Activated CD4-positive, alpha-beta T cell treated with anti-CD3 and anti-CD28 coated beads, Interleukin-2, amount 10 ng/mL, durations not matched to agents 7 days and 5 days (primary cell): ENCODE measurements at regions not wholly inside any gene's neighbourhood (a gene's known extent, or its start where the extent isn't known, plus 50 kb on each side); places are given as distances from the start of the nearest gene placed in this dataset.

Experiments
- CTCF ChIA-PET: fragments of 350-600 bp; sonication (Branson Sonifier 250); formaldehyde crosslinking; loops from one replicate; lab custom pipeline; 2021; ENCODE audit warnings: antibody characterized with exemption; lab: Charles Lee
- POLR2A ChIA-PET: fragments of 350-600 bp; sonication (Branson Sonifier 250); formaldehyde crosslinking; loops from one replicate; lab custom pipeline; 2021; ENCODE audit warnings: antibody characterized with exemption; lab: Charles Lee
- DNase-seq: peaks from one replicate; pipeline ENCODE4 v3.0.0-alpha.2; 2020
- H3K27ac Mint-ChIP-seq: one replicate; pipeline ENCODE4 v1.8.0; 2021; ENCODE audit warnings: mild to moderate bottlenecking, moderate library complexity, mixed read lengths
- H3K27me3 Mint-ChIP-seq: one replicate; pipeline ENCODE4 v1.8.0; 2021; ENCODE audit warnings: mixed read lengths
- H3K36me3 Mint-ChIP-seq: one replicate; pipeline ENCODE4 v1.8.0; 2021; ENCODE audit warnings: low read depth, mixed read lengths
- H3K4me1 Mint-ChIP-seq: one replicate; pipeline ENCODE4 v1.8.0; 2021; ENCODE audit warnings: mixed read lengths
- H3K4me3 Mint-ChIP-seq: one replicate; pipeline ENCODE4 v1.8.0; 2021; ENCODE audit warnings: mild to moderate bottlenecking, moderate library complexity, mixed read lengths
- H3K9me3 Mint-ChIP-seq: one replicate; pipeline ENCODE4 v1.8.0; 2021; ENCODE audit warnings: mixed read lengths

- Mint-ChIP-seq H3K4me1 (no peaks in the 10 kb centered on the region), H3K27me3 (no peaks in the 10 kb centered on the region), H3K27ac (no peak overlapping the region), H3K36me3 (no peaks in the 10 kb centered on the region), H3K9me3 (no peaks in the 10 kb centered on the region), H3K4me3 (no peak overlapping the region)
- POLR2A ChIA-PET, result interaction anchor here (0.7 kb wide), 1 partner anchor 1343 kb away, joined by 3 read pairs; no protein-coding TSS in a partner anchor
- no peak for DNase-seq
- CTCF ChIA-PET, result no interaction called here
Measured at GRCh38 chr11:122323754-122324421, 207.9 kb upstream of the BLID start.

- Mint-ChIP-seq H3K4me3 (no peak overlapping the region), H3K36me3 (no peaks in the 10 kb centered on the region), H3K27ac (no peak overlapping the region), H3K4me1 (no peaks in the 10 kb centered on the region), H3K9me3 (no peaks in the 10 kb centered on the region), H3K27me3 (no peaks in the 10 kb centered on the region)
- no peak for DNase-seq
- ChIA-PET CTCF (no interaction called here), POLR2A (no interaction called here)
Measured at GRCh38 chr11:122322329-122322728, 206.3 kb upstream of the BLID start.

- ChIA-PET POLR2A (no interaction called here), CTCF (no interaction called here)
- no peak overlapping the region for H3K27ac Mint-ChIP-seq
- no peaks in the 10 kb centered on the region for H3K27me3 Mint-ChIP-seq
- no peak for DNase-seq
- H3K9me3 Mint-ChIP-seq, result no peaks in the 10 kb centered on the region
- no peaks in the 10 kb centered on the region for H3K36me3 Mint-ChIP-seq
- H3K4me3 Mint-ChIP-seq, result no peak overlapping the region
- no peaks in the 10 kb centered on the region for H3K4me1 Mint-ChIP-seq
Measured at GRCh38 chr11:122320671-122321070, 204.7 kb upstream of the BLID start.

- Mint-ChIP-seq H3K27ac (no peak overlapping the region), H3K27me3 (no peaks in the 10 kb centered on the region), H3K36me3 (no peaks in the 10 kb centered on the region), H3K9me3 (no peaks in the 10 kb centered on the region), H3K4me3 (no peak overlapping the region), H3K4me1 (no peaks in the 10 kb centered on the region)
- POLR2A ChIA-PET, result no interaction called here
- CTCF ChIA-PET, result no interaction called here
- no peak for DNase-seq
Measured at GRCh38 chr11:122319691-122320620, 203.9 kb upstream of the BLID start.

GRCh38 chr11:122319085-122319484 is 203.1 kb upstream of the BLID start:
- peaks cover 2% of the 10 kb centered on the region for H3K27me3 Mint-ChIP-seq
- ChIA-PET POLR2A (no interaction called here), CTCF (no interaction called here)
- no peak for DNase-seq
- no peak overlapping the region for H3K4me3 Mint-ChIP-seq
- no peaks in the 10 kb centered on the region for H3K36me3 Mint-ChIP-seq
- no peaks in the 10 kb centered on the region for H3K9me3 Mint-ChIP-seq
- no peaks in the 10 kb centered on the region for H3K4me1 Mint-ChIP-seq
- no peak overlapping the region for H3K27ac Mint-ChIP-seq

- Mint-ChIP-seq H3K27ac (no peak overlapping the region), H3K27me3 (peaks cover 2% of the 10 kb centered on the region), H3K4me1 (no peaks in the 10 kb centered on the region), H3K9me3 (no peaks in the 10 kb centered on the region), H3K4me3 (no peak overlapping the region), H3K36me3 (no peaks in the 10 kb centered on the region)
- ChIA-PET POLR2A (no interaction called here), CTCF (no interaction called here)
- no peak for DNase-seq
Measured at GRCh38 chr11:122317305-122317704, 201.3 kb upstream of the BLID start.

- ChIA-PET CTCF (no interaction called here), POLR2A (no interaction called here)
- H3K27ac Mint-ChIP-seq, result no peak overlapping the region
- peaks cover 2% of the 10 kb centered on the region for H3K27me3 Mint-ChIP-seq
- no peaks in the 10 kb centered on the region for H3K36me3 Mint-ChIP-seq
- no peaks in the 10 kb centered on the region for H3K9me3 Mint-ChIP-seq
- no peaks in the 10 kb centered on the region for H3K4me1 Mint-ChIP-seq
- no peak overlapping the region for H3K4me3 Mint-ChIP-seq
- no peak for DNase-seq
Measured at GRCh38 chr11:122313581-122313980, 197.6 kb upstream of the BLID start.

GRCh38 chr11:122311216-122311755 is 195.3 kb upstream of the BLID start:
- Mint-ChIP-seq H3K27me3 (peaks cover 2% of the 10 kb centered on the region), H3K27ac (no peak overlapping the region), H3K9me3 (no peaks in the 10 kb centered on the region), H3K4me3 (no peak overlapping the region), H3K36me3 (no peaks in the 10 kb centered on the region), H3K4me1 (no peaks in the 10 kb centered on the region)
- DNase-seq, result no peak
- ChIA-PET CTCF (no interaction called here), POLR2A (no interaction called here)

- no peak overlapping the region for H3K4me3 Mint-ChIP-seq
- ChIA-PET POLR2A (no interaction called here), CTCF (no interaction called here)
- DNase-seq, result no peak
- H3K4me1 Mint-ChIP-seq, result no peaks in the 10 kb centered on the region
- no peaks in the 10 kb centered on the region for H3K9me3 Mint-ChIP-seq
- H3K27ac Mint-ChIP-seq, result no peak overlapping the region
- H3K27me3 Mint-ChIP-seq, result peaks cover 2% of the 10 kb centered on the region
- H3K36me3 Mint-ChIP-seq, result no peaks in the 10 kb centered on the region
Measured at GRCh38 chr11:122310766-122311165, 194.8 kb upstream of the BLID start.

- H3K4me1 Mint-ChIP-seq, result no peaks in the 10 kb centered on the region
- H3K27me3 Mint-ChIP-seq, result no peaks in the 10 kb centered on the region
- ChIA-PET POLR2A (no interaction called here), CTCF (no interaction called here)
- no peak overlapping the region for H3K27ac Mint-ChIP-seq
- no peak for DNase-seq
- H3K9me3 Mint-ChIP-seq, result no peaks in the 10 kb centered on the region
- H3K36me3 Mint-ChIP-seq, result no peaks in the 10 kb centered on the region
- H3K4me3 Mint-ChIP-seq, result no peak overlapping the region
Measured at GRCh38 chr11:122309262-122309925, 193.4 kb upstream of the BLID start.

GRCh38 chr11:122308226-122308625 is 192.2 kb upstream of the BLID start:
- H3K36me3 Mint-ChIP-seq, result no peaks in the 10 kb centered on the region
- H3K9me3 Mint-ChIP-seq, result no peaks in the 10 kb centered on the region
- no peaks in the 10 kb centered on the region for H3K4me1 Mint-ChIP-seq
- H3K27ac Mint-ChIP-seq, result no peak overlapping the region
- no peak for DNase-seq
- no peaks in the 10 kb centered on the region for H3K27me3 Mint-ChIP-seq
- no peak overlapping the region for H3K4me3 Mint-ChIP-seq
- CTCF ChIA-PET, result no interaction called here
- POLR2A ChIA-PET, result no interaction called here

GRCh38 chr11:122307476-122308035 is 191.5 kb upstream of the BLID start:
- DNase-seq, result no peak
- ChIA-PET CTCF (no interaction called here), POLR2A (no interaction called here)
- Mint-ChIP-seq H3K27me3 (no peaks in the 10 kb centered on the region), H3K9me3 (no peaks in the 10 kb centered on the region), H3K27ac (no peak overlapping the region), H3K4me3 (no peak overlapping the region), H3K36me3 (no peaks in the 10 kb centered on the region), H3K4me1 (no peaks in the 10 kb centered on the region)
